Endothelial cell of umbilical vein (primary cell): ENCODE measurements at regions not wholly inside any gene's neighbourhood (a gene's known extent, or its start where the extent isn't known, plus 50 kb on each side); places are given as distances from the start of the nearest gene placed in this dataset.

Source experiments
- BruUV-seq: library from RNA; stranded (reverse); fragments of 400-500 nt; replicated peaks from 2 replicates; lab custom pipeline; 2021; lab: Mats Ljungman, UMichigan
- CTCF ChIA-PET: fragments of 300-600, 350-600 bp; sonication (Branson Sonifier 250); formaldehyde crosslinking; loops from one replicate; lab custom pipeline; 2021; ENCODE audit warnings: antibody characterized with exemption, inconsistent platforms; lab: Charles Lee
- POLR2A ChIA-PET: fragments of 300-600, 350-600 bp; sonication (Branson Sonifier 250); formaldehyde crosslinking; loops from one replicate; lab custom pipeline; 2021; ENCODE audit warnings: antibody characterized with exemption, inconsistent platforms; lab: Charles Lee
- DNase-seq: peaks from one replicate; pipeline ENCODE4 v3.0.0-alpha.2; 2011; ENCODE audit warnings: low read depth, low spot score
- FAIRE-seq: peaks from 2 replicates; lab custom pipeline; 2011; peaks lifted over from hg19 to GRCh38; lab: Jason Lieb, UNC
- H2AFZ ChIP-seq: 2 replicates; pipeline ENCODE4 v1.6.0; 2012; ENCODE audit warnings: low read depth, low read length, control low read depth, inconsistent platforms
- H3K27ac ChIP-seq: 2 replicates; pipeline ENCODE4 v1.5.1; 2011; ENCODE audit warnings: low read depth, mild to moderate bottlenecking, control low read depth, low read length, moderate library complexity; ENCODE audit not compliant: insufficient read depth
- H3K27me3 ChIP-seq, 2 experiments: 2 replicates each; pipeline versions ENCODE4 v1.6.0 to v1.6.1; 2011; ENCODE audit warnings: low read length in 2 of 2, mixed read lengths in 1 of 2; ENCODE audit not compliant: control insufficient read depth in 2 of 2, insufficient read depth in 2 of 2
- H3K36me3 ChIP-seq, 2 experiments: 2 replicates in 1 of 2; 3 replicates in 1 of 2; pipeline ENCODE4 v1.5.1; 2011; ENCODE audit warnings: low read length in 2 of 2, mild to moderate bottlenecking in 1 of 2, moderate library complexity in 1 of 2; ENCODE audit not compliant: control insufficient read depth in 2 of 2, insufficient read depth in 2 of 2; ENCODE audit errors: extremely low read depth in 1 of 2
- H3K4me1 ChIP-seq: 3 replicates; pipeline ENCODE4 v1.5.1; 2011; ENCODE audit warnings: mild to moderate bottlenecking, low read length; ENCODE audit not compliant: control insufficient read depth, insufficient read depth; ENCODE audit errors: extremely low read depth
- H3K4me2 ChIP-seq: 2 replicates; pipeline ENCODE4 v1.6.1; 2011; ENCODE audit warnings: low read length, control low read depth, mixed read lengths; ENCODE audit not compliant: insufficient read depth
- H3K4me3 ChIP-seq, 3 experiments: fragments of 200-600 bp in 1 of 3; sonication (generic), shearing (Covaris generic) in 1 of 3; replicated peaks in 1 of 3; 2 replicates each; pipeline ENCODE4 v1.5.1; 2011 to 2016; ENCODE audit warnings: control low read depth in 3 of 3, low read length in 3 of 3, mild to moderate bottlenecking in 2 of 3, inconsistent platforms in 1 of 3, low read depth in 1 of 3, moderate library complexity in 1 of 3; ENCODE audit not compliant: insufficient read depth in 1 of 3
- H3K79me2 ChIP-seq: 2 replicates; pipeline ENCODE4 v1.6.0; 2012; ENCODE audit warnings: low read length, inconsistent platforms; ENCODE audit not compliant: control insufficient read depth, insufficient read depth
- H3K9ac ChIP-seq: replicated peaks from 2 replicates; pipeline ENCODE3; 2011; ENCODE audit warnings: low read length, control low read depth; ENCODE audit not compliant: insufficient read depth; ENCODE audit errors: extremely low read depth
- H3K9me1 ChIP-seq: replicated peaks from 3 replicates; pipeline ENCODE4 v1.6.0; 2011; ENCODE audit warnings: mild to moderate bottlenecking, low read length; ENCODE audit not compliant: control insufficient read depth, insufficient read depth; ENCODE audit errors: extremely low read depth
- H3K9me3 ChIP-seq: replicated peaks from 2 replicates; pipeline ENCODE4 v1.5.1; 2012; ENCODE audit warnings: low read length, inconsistent platforms; ENCODE audit not compliant: control insufficient read depth, insufficient read depth
- H4K20me1 ChIP-seq: replicated peaks from 2 replicates; pipeline ENCODE3; 2011; ENCODE audit warnings: mild to moderate bottlenecking, low read length; ENCODE audit not compliant: control insufficient read depth, insufficient read depth; ENCODE audit errors: extremely low read depth
- CTCF ChIP-seq, 2 donors: IDR thresholded peaks; 1 replicate in 1 of 2; 2 replicates in 1 of 2; pipeline ENCODE4 v1.5.1; 2011; ENCODE audit warnings: low read length in 2 of 2, mild to moderate bottlenecking in 2 of 2, moderate library complexity in 2 of 2, control low read depth in 1 of 2, inconsistent platforms in 1 of 2, low read depth in 1 of 2; ENCODE audit not compliant: insufficient read depth in 1 of 2; ENCODE audit errors: extremely low read depth in 1 of 2
- EZH2 ChIP-seq: IDR thresholded peaks from 2 replicates; pipeline ENCODE4 v1.6.1; 2012; ENCODE audit warnings: borderline replicate concordance, low read depth, mild to moderate bottlenecking, moderate library complexity, low read length, inconsistent platforms; ENCODE audit not compliant: severe bottlenecking
- FOS ChIP-seq: IDR thresholded peaks from 2 replicates; pipeline ENCODE4 v1.6.1; 2011; ENCODE audit warnings: mild to moderate bottlenecking, low read length, moderate library complexity, borderline replicate concordance; ENCODE audit not compliant: insufficient read depth
- GATA2 ChIP-seq: IDR thresholded peaks from 2 replicates; pipeline ENCODE4 v1.7.0; 2011; ENCODE audit warnings: low read depth, mild to moderate bottlenecking, moderate library complexity, mixed read lengths, low read length; ENCODE audit not compliant: insufficient read length, insufficient read depth
- JUN ChIP-seq: IDR thresholded peaks from 2 replicates; pipeline ENCODE4 v1.6.1; 2011; ENCODE audit warnings: borderline replicate concordance, low read depth; ENCODE audit not compliant: insufficient read length, insufficient read depth
- MAX ChIP-seq: IDR thresholded peaks from 2 replicates; pipeline ENCODE4 v1.6.1; 2011; ENCODE audit not compliant: insufficient read depth, insufficient read length
- MYC ChIP-seq: IDR thresholded peaks from one replicate; pipeline ENCODE4 v1.6.1; 2011; ENCODE audit warnings: mild to moderate bottlenecking, low read depth, low read length
- POLR2A ChIP-seq: IDR thresholded peaks from 2 replicates; pipeline ENCODE4 v1.6.1; 2012; ENCODE audit warnings: low read depth, mild to moderate bottlenecking, control low read depth, low read length
- POLR2AphosphoS5 ChIP-seq: IDR thresholded peaks from 2 replicates; pipeline ENCODE4 v1.6.1; 2012; ENCODE audit warnings: low read depth, mild to moderate bottlenecking, control low read depth, low read length, moderate library complexity; ENCODE audit not compliant: insufficient read depth
- dilution Hi-C: fragments of 300-500 bp; cut with MboI; formaldehyde crosslinking; loops from one replicate; pipeline ENCODE4 v1.15.0; 2019; ENCODE audit warnings: low sequenced_read_pairs; ENCODE audit not compliant: extremely low pct_ligation_motif_present
- intact Hi-C: fragments of 100-400 bp; cut with micrococcal nuclease; formaldehyde crosslinking; loops from one replicate; pipeline ENCODE4 v1.10.0; 2022

GRCh38 chr11:38226684-38227083 is 1628.6 kb upstream of the RAG2 start:
- H3K79me2 ChIP-seq: no peaks in the 10 kb centered on the region
- TF ChIP-seq MAX (no peak), CTCF (IDR thresholded peaks at IDR 0.05; ENCODE audit: extremely low read depth in 1 of 2, insufficient read depth in 1 of 2, low read depth in 1 of 2, low read length in 2 of 2) (no peak), FOS (no peak), JUN (no peak), GATA2 (no peak), POLR2A (no peak), EZH2 (no peak), POLR2AphosphoS5 (no peak), MYC (no peak)
- no peaks in the 10 kb centered on the region for H3K9me3 ChIP-seq
- intact Hi-C loops: no loop called here
- H3K4me2 ChIP-seq: no peak overlapping the region
- no peak overlapping the region for H3K9ac ChIP-seq
- H3K4me1 ChIP-seq: no peaks in the 10 kb centered on the region
- ChIA-PET CTCF (no interaction called here), POLR2A (no interaction called here)
- no peaks in the 10 kb centered on the region for H3K36me3 ChIP-seq
- H3K4me3 ChIP-seq: no peak overlapping the region
- FAIRE-seq: no peak
- no peak overlapping the region for H3K27ac ChIP-seq
- BruUV-seq: no TSS peak
- no peaks in the 10 kb centered on the region for H3K9me1 ChIP-seq
- dilution Hi-C loops: no loop called here
- no peaks in the 10 kb centered on the region for H3K27me3 ChIP-seq
- no peaks in the 10 kb centered on the region for H4K20me1 ChIP-seq
- no peak for DNase-seq
- H2AFZ ChIP-seq: no peak overlapping the region
